GM12872 (cell line): ENCODE measurements at regions not wholly inside any gene's neighbourhood (a gene's known extent, or its start where the extent isn't known, plus 50 kb on each side); places are given as distances from the start of the nearest gene placed in this dataset.

Source experiments
- CTCF ChIP-seq: IDR thresholded peaks from 3 replicates; pipeline ENCODE4 v1.5.1; 2011; ENCODE audit warnings: low read depth, mild to moderate bottlenecking, low read length, moderate library complexity; ENCODE audit not compliant: insufficient read depth

DNA sequence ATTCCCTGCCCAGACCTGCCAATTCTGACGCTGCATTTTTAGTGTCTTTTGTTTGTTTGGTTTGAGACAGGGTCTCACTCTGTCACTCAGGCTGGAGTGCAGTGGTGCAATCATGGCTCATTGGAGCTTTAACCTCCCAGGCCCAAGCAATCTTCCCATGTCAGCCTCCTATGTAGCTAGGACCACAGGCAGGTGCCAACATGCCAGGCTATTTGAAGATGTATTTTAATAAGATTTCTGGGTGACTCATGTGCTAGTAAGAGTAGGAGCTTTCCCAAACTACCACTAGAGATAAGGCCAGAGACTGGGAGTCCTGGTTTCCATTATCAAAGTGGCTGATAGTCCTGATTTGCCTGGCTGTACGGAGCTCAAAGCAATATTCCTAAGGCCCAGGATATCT, 693.3 kb downstream of the MED13L start:
- TF ChIP-seq CTCF, result no peak

GRCh38 chr12:115583591-115583990, 693.9 kb downstream of the MED13L start:
- no peak for TF ChIP-seq CTCF

DNA sequence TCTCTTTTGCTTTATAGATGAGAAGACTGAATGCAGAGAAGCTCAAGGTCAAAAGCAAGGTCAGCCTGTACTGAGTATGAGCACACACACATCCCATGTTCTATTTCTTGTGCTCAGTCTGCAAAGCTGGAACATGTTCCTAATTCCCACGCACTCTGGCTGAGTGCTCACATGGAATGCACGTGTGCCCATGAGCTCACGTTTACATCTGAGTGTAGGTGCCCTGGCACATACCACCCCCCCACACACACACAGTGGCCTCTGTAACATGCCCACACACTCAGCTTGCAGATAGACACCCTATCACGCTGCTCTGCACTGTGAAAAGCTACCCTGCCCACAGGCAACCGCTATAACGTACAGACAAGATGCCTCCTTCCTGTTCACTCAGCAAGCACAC, 700.1 kb downstream of the MED13L start:
- no peak for TF ChIP-seq CTCF

GRCh38 chr12:115574826-115575225, 702.7 kb downstream of the MED13L start:
- no peak for TF ChIP-seq CTCF

GRCh38 chr12:115572440-115572839, 705.1 kb downstream of the MED13L start:
- no peak for TF ChIP-seq CTCF

DNA sequence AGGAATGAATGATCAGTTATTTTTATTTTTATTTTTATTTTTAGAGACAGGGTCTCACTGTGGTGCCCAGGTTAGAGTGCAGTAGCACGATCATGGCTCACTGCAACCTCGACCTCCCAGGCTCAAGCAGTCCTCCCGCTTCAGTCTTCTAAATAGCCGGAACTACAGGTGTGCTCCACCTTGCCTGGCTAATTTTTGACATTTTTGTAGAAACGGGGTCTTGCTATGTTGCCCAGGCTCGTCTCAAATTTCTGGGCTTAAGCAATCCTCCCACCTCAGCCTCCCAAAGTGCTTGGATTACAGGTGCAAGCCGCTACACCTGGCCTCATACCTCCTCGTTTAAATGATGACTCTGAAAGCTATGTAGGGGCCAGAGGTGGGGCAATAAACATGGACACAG, 706.0 kb downstream of the MED13L start:
- TF ChIP-seq CTCF, result no peak

- TF ChIP-seq CTCF, result no peak
Observed at GRCh38 chr12:115571027-115571426, 706.5 kb downstream of the MED13L start.
